OCI-LY7 (cell line): ENCODE measurements at regions not wholly inside any gene's neighbourhood (a gene's known extent, or its start where the extent isn't known, plus 50 kb on each side); places are given as distances from the start of the nearest gene placed in this dataset.

Source experiments
- BruUV-seq: library from RNA; stranded (reverse); fragments of 400-500 nt; replicated peaks from 2 replicates; lab custom pipeline; 2021; lab: Mats Ljungman, UMichigan
- CTCF ChIA-PET: fragments of 300-600 bp; sonication (Branson Sonifier 250); formaldehyde crosslinking; loops from one replicate; lab custom pipeline; 2022; ENCODE audit warnings: antibody characterized with exemption; ENCODE audit not compliant: unreplicated experiment; lab: Charles Lee
- POLR2A ChIA-PET: fragments of 300-600 bp; sonication (Branson Sonifier 250); formaldehyde crosslinking; loops from one replicate; lab custom pipeline; 2022; ENCODE audit warnings: antibody characterized with exemption; lab: Charles Lee
- DNase-seq: peaks from one replicate; pipeline ENCODE4 v3.0.0-alpha.2; 2015; ENCODE audit warnings: low spot score
- H2AFZ ChIP-seq: fragments of 200-600 bp; sonication (generic), shearing (Covaris generic); 2 replicates; pipeline ENCODE4 v1.6.1; 2014; ENCODE audit warnings: mild to moderate bottlenecking, antibody characterized with exemption, low read length, moderate library complexity
- H3K27ac ChIP-seq: fragments of 200-600 bp; sonication (generic); 2 replicates; pipeline ENCODE4 v1.5.1; 2014; ENCODE audit warnings: mixed run types, low read depth, mild to moderate bottlenecking, moderate library complexity, low read length, inconsistent platforms; ENCODE audit not compliant: poor library complexity, severe bottlenecking
- H3K36me3 ChIP-seq: fragments of 200-600 bp; sonication (generic); 2 replicates; pipeline ENCODE4 v1.6.1; 2014; ENCODE audit warnings: mild to moderate bottlenecking, antibody characterized with exemption, low read length, moderate library complexity, mixed read lengths; ENCODE audit not compliant: insufficient read depth
- H3K4me1 ChIP-seq: fragments of 200-600 bp; sonication (generic); 2 replicates; pipeline ENCODE4 v1.5.1; 2014; ENCODE audit warnings: mild to moderate bottlenecking, low read length; ENCODE audit not compliant: insufficient read depth, poor library complexity, severe bottlenecking
- H3K4me2 ChIP-seq: fragments of 200-600 bp; sonication (generic); 2 replicates; pipeline ENCODE4 v1.6.1; 2014; ENCODE audit warnings: mild to moderate bottlenecking, low read length
- H3K4me3 ChIP-seq: fragments of 200-600 bp; sonication (generic); 2 replicates; pipeline ENCODE4 v1.5.1; 2014; ENCODE audit warnings: mild to moderate bottlenecking, low read depth, low read length; ENCODE audit not compliant: poor library complexity, severe bottlenecking
- H3K79me2 ChIP-seq: fragments of 200-600 bp; sonication (generic); 2 replicates; pipeline ENCODE4 v1.6.1; 2016; ENCODE audit warnings: low read depth, mild to moderate bottlenecking, low read length, moderate library complexity, mixed read lengths; ENCODE audit not compliant: insufficient read depth
- H3K9me2 ChIP-seq: fragments of 200-600 bp; sonication (generic); 2 replicates; pipeline ENCODE4 v1.6.1; 2016; ENCODE audit warnings: mild to moderate bottlenecking, low read length, mixed read lengths; ENCODE audit not compliant: insufficient read depth
- H3K9me3 ChIP-seq: fragments of 200-600 bp; sonication (generic); 2 replicates; pipeline ENCODE4 v1.6.1; 2014; ENCODE audit warnings: mild to moderate bottlenecking, mixed run types, low read length, mixed read lengths
- H4K20me1 ChIP-seq: fragments of 200-600 bp; sonication (generic); 2 replicates; pipeline ENCODE4 v1.6.1; 2014; ENCODE audit warnings: mild to moderate bottlenecking, antibody characterized with exemption, low read length, moderate library complexity, mixed read lengths; ENCODE audit not compliant: insufficient read depth
- EZH2phosphoT487 ChIP-seq: fragments of 200-600 bp; sonication (generic); IDR thresholded peaks from 2 replicates; pipeline ENCODE4 v1.6.1; 2018; ENCODE audit warnings: low read depth, borderline replicate concordance, mild to moderate bottlenecking, mixed run types, antibody characterized with exemption, low read length, moderate library complexity, mixed read lengths
- intact Hi-C: fragments of 100-400 bp; cut with micrococcal nuclease; formaldehyde crosslinking; loops from one replicate; pipeline ENCODE4 v1.10.0; 2022; ENCODE audit not compliant: unreplicated experiment
- TF ChIP-seq, protein P1 (sequence below): fragments of 200-600 bp; sonication (generic); conservative IDR thresholded peaks from 2 replicates; pipeline ENCODE4 v1.5.1; 2014; ENCODE audit warnings: mild to moderate bottlenecking, antibody characterized with exemption, low read length, moderate library complexity, mixed read lengths

GRCh38 chr4:126247409-126247808 is 932.7 kb downstream of the FAT4 start:
- no peak overlapping the region for H3K27ac ChIP-seq
- no peak overlapping the region for H3K4me3 ChIP-seq
- H3K79me2 ChIP-seq, result no peaks in the 10 kb centered on the region
- no peaks in the 10 kb centered on the region for H3K9me2 ChIP-seq
- H3K36me3 ChIP-seq, result no peaks in the 10 kb centered on the region
- no peak for DNase-seq
- POLR2A ChIA-PET, result no interaction called here
- H2AFZ ChIP-seq, result no peak overlapping the region
- no peaks in the 10 kb centered on the region for H4K20me1 ChIP-seq
- no peaks in the 10 kb centered on the region for H3K4me1 ChIP-seq
- H3K4me2 ChIP-seq, result no peak overlapping the region
- BruUV-seq, result no TSS peak
- no peak for TF ChIP-seq EZH2phosphoT487
- TF ChIP-seq, protein P1, sequence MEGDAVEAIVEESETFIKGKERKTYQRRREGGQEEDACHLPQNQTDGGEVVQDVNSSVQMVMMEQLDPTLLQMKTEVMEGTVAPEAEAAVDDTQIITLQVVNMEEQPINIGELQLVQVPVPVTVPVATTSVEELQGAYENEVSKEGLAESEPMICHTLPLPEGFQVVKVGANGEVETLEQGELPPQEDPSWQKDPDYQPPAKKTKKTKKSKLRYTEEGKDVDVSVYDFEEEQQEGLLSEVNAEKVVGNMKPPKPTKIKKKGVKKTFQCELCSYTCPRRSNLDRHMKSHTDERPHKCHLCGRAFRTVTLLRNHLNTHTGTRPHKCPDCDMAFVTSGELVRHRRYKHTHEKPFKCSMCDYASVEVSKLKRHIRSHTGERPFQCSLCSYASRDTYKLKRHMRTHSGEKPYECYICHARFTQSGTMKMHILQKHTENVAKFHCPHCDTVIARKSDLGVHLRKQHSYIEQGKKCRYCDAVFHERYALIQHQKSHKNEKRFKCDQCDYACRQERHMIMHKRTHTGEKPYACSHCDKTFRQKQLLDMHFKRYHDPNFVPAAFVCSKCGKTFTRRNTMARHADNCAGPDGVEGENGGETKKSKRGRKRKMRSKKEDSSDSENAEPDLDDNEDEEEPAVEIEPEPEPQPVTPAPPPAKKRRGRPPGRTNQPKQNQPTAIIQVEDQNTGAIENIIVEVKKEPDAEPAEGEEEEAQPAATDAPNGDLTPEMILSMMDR, result no peak
- intact Hi-C loops, result no loop called here
- no peaks in the 10 kb centered on the region for H3K9me3 ChIP-seq
- CTCF ChIA-PET, result no interaction called here

DNA sequence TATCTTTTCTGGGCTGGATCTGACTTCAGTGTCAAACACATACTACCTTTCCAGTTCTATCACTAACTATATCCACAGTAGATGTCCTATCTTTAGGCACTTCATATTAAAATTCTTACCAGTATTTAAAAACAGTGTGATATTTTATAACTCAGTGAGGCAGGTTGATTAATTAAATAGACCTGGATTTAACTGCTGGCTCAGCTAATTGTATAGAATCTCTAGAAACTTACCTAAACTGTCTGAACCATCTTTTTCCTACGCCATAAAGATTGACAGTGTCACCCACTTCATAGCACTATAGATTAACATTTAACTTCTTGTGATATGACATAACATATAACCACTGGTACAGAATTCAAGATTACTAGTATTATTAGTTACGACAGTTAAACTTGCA is 935.3 kb downstream of the FAT4 start:
- intact Hi-C loops, result no loop called here
- H3K27ac ChIP-seq, result no peak overlapping the region
- BruUV-seq, result no TSS peak
- no peaks in the 10 kb centered on the region for H3K79me2 ChIP-seq
- no peaks in the 10 kb centered on the region for H3K4me1 ChIP-seq
- ChIA-PET POLR2A (no interaction called here), CTCF (no interaction called here)
- TF ChIP-seq EZH2phosphoT487, result no peak
- TF ChIP-seq, protein P1, result no peak
- H3K9me2 ChIP-seq, result no peaks in the 10 kb centered on the region
- no peaks in the 10 kb centered on the region for H4K20me1 ChIP-seq
- no peaks in the 10 kb centered on the region for H3K9me3 ChIP-seq
- H3K4me3 ChIP-seq, result no peak overlapping the region
- H3K4me2 ChIP-seq, result no peak overlapping the region
- DNase-seq, result no peak
- H2AFZ ChIP-seq, result no peak overlapping the region
- H3K36me3 ChIP-seq, result no peaks in the 10 kb centered on the region

- CTCF ChIA-PET, result no interaction called here
- no TSS peak for BruUV-seq
- Histone ChIP-seq H3K4me3 (no peak overlapping the region), H3K4me2 (no peak overlapping the region), H3K4me1 (no peaks in the 10 kb centered on the region), H3K27ac (no peak overlapping the region), H3K79me2 (no peaks in the 10 kb centered on the region), H3K9me2 (no peaks in the 10 kb centered on the region), H3K9me3 (no peaks in the 10 kb centered on the region), H4K20me1 (no peaks in the 10 kb centered on the region), H3K36me3 (no peaks in the 10 kb centered on the region), H2AFZ (no peak overlapping the region)
- TF ChIP-seq, protein P1, result no peak
- TF ChIP-seq EZH2phosphoT487, result no peak
- no peak for DNase-seq
- POLR2A ChIA-PET, result no interaction called here
- intact Hi-C loops, result no loop called here
Observed at GRCh38 chr4:126251169-126251568, 936.4 kb downstream of the FAT4 start.
